Endodermal cell (in vitro differentiated cells): ENCODE measurements at regions not wholly inside any gene's neighbourhood (a gene's known extent, or its start where the extent isn't known, plus 50 kb on each side); places are given as distances from the start of the nearest gene placed in this dataset.

Experiments
- DNase-seq: peaks from one replicate; pipeline ENCODE4 v3.0.0-alpha.2; 2017
- H3K27ac ChIP-seq: 2 replicates; pipeline ENCODE4 v1.5.1; 2013; ENCODE audit warnings: mild to moderate bottlenecking, low read depth, low read length, moderate library complexity
- H3K27me3 ChIP-seq: 2 replicates; pipeline ENCODE4 v1.6.1; 2013; ENCODE audit warnings: mild to moderate bottlenecking, low read length, moderate library complexity; ENCODE audit not compliant: insufficient read depth, control insufficient read depth, poor library complexity, severe bottlenecking
- H3K36me3 ChIP-seq: 2 replicates; pipeline ENCODE4 v1.7.0; 2013; ENCODE audit warnings: mild to moderate bottlenecking, low read length, moderate library complexity; ENCODE audit not compliant: control insufficient read depth, insufficient read depth
- H3K4me1 ChIP-seq: one replicate; pipeline ENCODE4 v1.7.0; 2013; ENCODE audit warnings: low read length; ENCODE audit not compliant: control insufficient read depth, insufficient read depth
- H3K4me3 ChIP-seq: 2 replicates; pipeline ENCODE4 v1.5.1; 2013; ENCODE audit warnings: mild to moderate bottlenecking, low read length, moderate library complexity
- H3K9ac ChIP-seq: 2 replicates; pipeline ENCODE4 v1.6.1; 2013; ENCODE audit warnings: mild to moderate bottlenecking, low read length, moderate library complexity; ENCODE audit not compliant: poor library complexity, severe bottlenecking; ENCODE audit errors: extremely low read depth
- H3K9me3 ChIP-seq: 2 replicates; pipeline ENCODE4 v1.6.1; 2013; ENCODE audit warnings: mild to moderate bottlenecking, low read length, moderate library complexity; ENCODE audit not compliant: control insufficient read depth
- H3K27ac Mint-ChIP-seq: 2 replicates; pipeline ENCODE4 v1.8.0; 2020; ENCODE audit warnings: mixed read lengths
- H3K27me3 Mint-ChIP-seq: 2 replicates; pipeline ENCODE4 v1.8.0; 2021; ENCODE audit warnings: mild to moderate bottlenecking, mixed read lengths; ENCODE audit not compliant: insufficient read depth
- H3K36me3 Mint-ChIP-seq: 2 replicates; pipeline ENCODE4 v1.8.0; 2020; ENCODE audit warnings: low read depth, mixed read lengths
- H3K4me1 Mint-ChIP-seq: 2 replicates; pipeline ENCODE4 v1.8.0; 2020; ENCODE audit warnings: mixed read lengths
- H3K4me3 Mint-ChIP-seq: 2 replicates; pipeline ENCODE4 v1.8.0; 2020; ENCODE audit warnings: mild to moderate bottlenecking, moderate library complexity, mixed read lengths
- H3K9me3 Mint-ChIP-seq: 2 replicates; pipeline ENCODE4 v1.8.0; 2020; ENCODE audit warnings: mild to moderate bottlenecking, mixed read lengths
- WGBS, 2 experiments: methylation state at CpG; one replicate each; pipeline versions ENCODE4 v1.1.5 to v1.1.7; 2013; ENCODE audit warnings: missing lambda C conversion rate in 2 of 2, mixed read lengths in 1 of 2; ENCODE audit not compliant: insufficient coverage in 1 of 2, insufficient read length in 1 of 2; 5-methylcytosine and 5-hydroxymethylcytosine counted together
- TF ChIP-seq, protein P1 (sequence below): fragments of 200-600 bp; sonication (generic); conservative IDR thresholded peaks from 2 replicates; pipeline ENCODE4 v1.5.0; 2021; ENCODE audit warnings: antibody characterized with exemption, mild to moderate bottlenecking

- peak; percentile 75 for DNase-seq
- Mint-ChIP-seq H3K4me1 (peaks cover 5% of the 10 kb centered on the region), H3K36me3 (no peaks in the 10 kb centered on the region), H3K27ac (no peak overlapping the region), H3K27me3 (no peaks in the 10 kb centered on the region), H3K9me3 (peaks cover 10% of the 10 kb centered on the region), H3K4me3 (no peak overlapping the region)
- H3K4me3 ChIP-seq = no peak overlapping the region
- no peaks in the 10 kb centered on the region for H3K4me1 ChIP-seq
- TF ChIP-seq, protein P1, sequence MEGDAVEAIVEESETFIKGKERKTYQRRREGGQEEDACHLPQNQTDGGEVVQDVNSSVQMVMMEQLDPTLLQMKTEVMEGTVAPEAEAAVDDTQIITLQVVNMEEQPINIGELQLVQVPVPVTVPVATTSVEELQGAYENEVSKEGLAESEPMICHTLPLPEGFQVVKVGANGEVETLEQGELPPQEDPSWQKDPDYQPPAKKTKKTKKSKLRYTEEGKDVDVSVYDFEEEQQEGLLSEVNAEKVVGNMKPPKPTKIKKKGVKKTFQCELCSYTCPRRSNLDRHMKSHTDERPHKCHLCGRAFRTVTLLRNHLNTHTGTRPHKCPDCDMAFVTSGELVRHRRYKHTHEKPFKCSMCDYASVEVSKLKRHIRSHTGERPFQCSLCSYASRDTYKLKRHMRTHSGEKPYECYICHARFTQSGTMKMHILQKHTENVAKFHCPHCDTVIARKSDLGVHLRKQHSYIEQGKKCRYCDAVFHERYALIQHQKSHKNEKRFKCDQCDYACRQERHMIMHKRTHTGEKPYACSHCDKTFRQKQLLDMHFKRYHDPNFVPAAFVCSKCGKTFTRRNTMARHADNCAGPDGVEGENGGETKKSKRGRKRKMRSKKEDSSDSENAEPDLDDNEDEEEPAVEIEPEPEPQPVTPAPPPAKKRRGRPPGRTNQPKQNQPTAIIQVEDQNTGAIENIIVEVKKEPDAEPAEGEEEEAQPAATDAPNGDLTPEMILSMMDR = peak; percentile 83
- no peaks in the 10 kb centered on the region for H3K27me3 ChIP-seq
- WGBS, 2 experiments = 66 to 75% methylated on average over 4 to 6 of the region's 6 CpGs
- H3K9ac ChIP-seq = no peak overlapping the region
- H3K27ac ChIP-seq = no peak overlapping the region
- H3K36me3 ChIP-seq = no peaks in the 10 kb centered on the region
- peaks cover 12% of the 10 kb centered on the region for H3K9me3 ChIP-seq
These were observed 646.3 kb downstream of the UTRN start for GRCh38 chr6:144931172-144932035.

GRCh38 chr6:144932621-144933020 lies 647.5 kb downstream of the UTRN start:
- no peaks in the 10 kb centered on the region for H3K27me3 Mint-ChIP-seq
- WGBS, 2 experiments = 85 to 100% methylated on average over 1 of the region's 1 CpG

GRCh38 chr6:144935181-144935580 lies 650.0 kb downstream of the UTRN start:
- Mint-ChIP-seq H3K27me3 (no peaks in the 10 kb centered on the region), H3K36me3 (no peaks in the 10 kb centered on the region), H3K27ac (no peak overlapping the region), H3K9me3 (peaks cover 10% of the 10 kb centered on the region), H3K4me3 (no peak overlapping the region), H3K4me1 (peaks cover 5% of the 10 kb centered on the region)
- Histone ChIP-seq H3K27me3 (no peaks in the 10 kb centered on the region), H3K9me3 (peaks cover 12% of the 10 kb centered on the region), H3K9ac (no peak overlapping the region), H3K4me1 (peaks cover under 1% of the 10 kb centered on the region), H3K27ac (no peak overlapping the region), H3K4me3 (no peak overlapping the region), H3K36me3 (no peaks in the 10 kb centered on the region)
- DNase-seq = no peak
- TF ChIP-seq, protein P1 = no peak

More at GRCh38 chr6:144932621-144933020, 647.5 kb downstream of the UTRN start:
- H3K9ac ChIP-seq = no peak overlapping the region
- H3K27ac ChIP-seq = no peak overlapping the region
- Mint-ChIP-seq H3K4me3 (no peak overlapping the region), H3K36me3 (no peaks in the 10 kb centered on the region), H3K4me1 (peaks cover 5% of the 10 kb centered on the region), H3K9me3 (peaks cover 10% of the 10 kb centered on the region), H3K27ac (no peak overlapping the region)
- TF ChIP-seq, protein P1 = no peak
- H3K4me1 ChIP-seq = no peaks in the 10 kb centered on the region
- no peaks in the 10 kb centered on the region for H3K27me3 ChIP-seq
- H3K4me3 ChIP-seq = no peak overlapping the region
- H3K9me3 ChIP-seq = peaks cover 12% of the 10 kb centered on the region
- DNase-seq = no peak
- H3K36me3 ChIP-seq = no peaks in the 10 kb centered on the region
